Activated naive CD8-positive, alpha-beta T cell treated with anti-CD3 and anti-CD28 coated beads, Interleukin-2, amount 10 ng/mL, durations not matched to agents 7 days and 5 days (primary cell): ENCODE measurements at regions not wholly inside any gene's neighbourhood (a gene's known extent, or its start where the extent isn't known, plus 50 kb on each side); places are given as distances from the start of the nearest gene placed in this dataset.

Experiments used
- ATAC-seq: fragments of 150-1000 bp; cut with Tn5 transposase; one replicate; pipeline ENCODE4 v1.10.0; 2021; ENCODE audit warnings: low read depth, moderate library complexity
- POLR2A ChIA-PET: fragments of 350-600 bp; sonication (Branson Sonifier 250); formaldehyde crosslinking; loops from one replicate; lab custom pipeline; 2021; ENCODE audit warnings: antibody characterized with exemption; lab: Charles Lee
- DNase-seq: peaks from one replicate; pipeline ENCODE4 v3.0.0; 2021
- H3K27ac Mint-ChIP-seq: one replicate; pipeline ENCODE4 v1.8.0; 2022; ENCODE audit warnings: mild to moderate bottlenecking, mixed read lengths
- H3K27me3 Mint-ChIP-seq: one replicate; pipeline ENCODE4 v1.8.0; 2022; ENCODE audit warnings: mild to moderate bottlenecking, moderate library complexity, mixed read lengths
- H3K36me3 Mint-ChIP-seq: one replicate; pipeline ENCODE4 v1.8.0; 2021; ENCODE audit warnings: mild to moderate bottlenecking, mixed read lengths
- H3K4me1 Mint-ChIP-seq: one replicate; pipeline ENCODE4 v1.8.0; 2021; ENCODE audit warnings: mixed read lengths
- H3K4me3 Mint-ChIP-seq: one replicate; pipeline ENCODE4 v1.8.0; 2022; ENCODE audit warnings: mild to moderate bottlenecking, moderate library complexity, mixed read lengths
- H3K9me3 Mint-ChIP-seq: one replicate; pipeline ENCODE4 v1.8.0; 2021; ENCODE audit warnings: mixed read lengths

DNA sequence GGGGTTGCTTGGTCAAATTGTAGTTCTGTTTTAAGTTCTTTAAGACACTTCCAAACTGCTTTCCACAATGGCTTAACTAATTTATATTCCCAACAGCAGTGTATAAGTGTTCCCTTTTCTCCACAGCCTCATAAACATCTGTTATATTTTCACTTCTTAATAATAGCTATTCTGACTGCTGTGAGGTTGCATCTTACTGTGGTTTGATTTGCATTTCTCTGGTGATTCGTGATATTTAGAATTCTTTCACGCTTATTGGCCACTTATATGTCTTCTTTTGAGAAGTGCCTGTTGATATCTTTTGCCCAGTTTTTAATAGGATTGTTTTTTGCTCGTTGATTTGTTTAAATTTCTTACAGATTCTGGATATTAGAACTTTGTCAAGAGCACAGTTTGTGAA, 278.6 kb upstream of the ITM2A start:
- POLR2A ChIA-PET = no interaction called here
- no peaks in the 10 kb centered on the region for H3K9me3 Mint-ChIP-seq
- no peaks in the 10 kb centered on the region for H3K36me3 Mint-ChIP-seq
- no peaks in the 10 kb centered on the region for H3K27me3 Mint-ChIP-seq
- no peak for DNase-seq
- no peak overlapping the region for H3K4me3 Mint-ChIP-seq
- no peak for ATAC-seq
- no peaks in the 10 kb centered on the region for H3K4me1 Mint-ChIP-seq
- H3K27ac Mint-ChIP-seq = no peak overlapping the region

DNA sequence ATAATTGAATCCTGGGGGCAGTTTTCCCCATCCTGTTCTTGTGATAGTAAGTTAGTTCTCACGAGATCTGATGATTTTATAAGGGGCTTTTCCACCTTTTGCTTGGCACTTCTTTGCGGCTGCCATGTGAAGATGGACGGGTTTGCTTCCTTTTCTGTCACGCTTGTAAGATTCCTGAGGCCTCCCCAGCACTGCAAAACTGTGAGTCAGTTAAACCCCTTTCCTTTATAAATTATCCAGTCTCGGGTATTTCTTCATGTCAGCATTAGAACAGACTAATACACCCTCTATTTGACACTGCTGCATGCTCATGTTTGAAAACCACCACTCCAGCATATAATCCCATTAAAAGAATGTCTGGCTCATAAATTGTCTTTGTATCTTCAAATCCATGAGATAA, 264.4 kb upstream of the ITM2A start:
- H3K4me3 Mint-ChIP-seq = no peak overlapping the region
- POLR2A ChIA-PET = interaction anchor here (0.6 kb wide), 1 partner anchor 702 kb away, joined by 5 read pairs; no protein-coding TSS in a partner anchor
- no peaks in the 10 kb centered on the region for H3K36me3 Mint-ChIP-seq
- H3K27ac Mint-ChIP-seq = no peak overlapping the region
- ATAC-seq (no peak), DNase-seq (no peak)
- no peaks in the 10 kb centered on the region for H3K9me3 Mint-ChIP-seq
- H3K4me1 Mint-ChIP-seq = no peaks in the 10 kb centered on the region
- no peaks in the 10 kb centered on the region for H3K27me3 Mint-ChIP-seq

DNA sequence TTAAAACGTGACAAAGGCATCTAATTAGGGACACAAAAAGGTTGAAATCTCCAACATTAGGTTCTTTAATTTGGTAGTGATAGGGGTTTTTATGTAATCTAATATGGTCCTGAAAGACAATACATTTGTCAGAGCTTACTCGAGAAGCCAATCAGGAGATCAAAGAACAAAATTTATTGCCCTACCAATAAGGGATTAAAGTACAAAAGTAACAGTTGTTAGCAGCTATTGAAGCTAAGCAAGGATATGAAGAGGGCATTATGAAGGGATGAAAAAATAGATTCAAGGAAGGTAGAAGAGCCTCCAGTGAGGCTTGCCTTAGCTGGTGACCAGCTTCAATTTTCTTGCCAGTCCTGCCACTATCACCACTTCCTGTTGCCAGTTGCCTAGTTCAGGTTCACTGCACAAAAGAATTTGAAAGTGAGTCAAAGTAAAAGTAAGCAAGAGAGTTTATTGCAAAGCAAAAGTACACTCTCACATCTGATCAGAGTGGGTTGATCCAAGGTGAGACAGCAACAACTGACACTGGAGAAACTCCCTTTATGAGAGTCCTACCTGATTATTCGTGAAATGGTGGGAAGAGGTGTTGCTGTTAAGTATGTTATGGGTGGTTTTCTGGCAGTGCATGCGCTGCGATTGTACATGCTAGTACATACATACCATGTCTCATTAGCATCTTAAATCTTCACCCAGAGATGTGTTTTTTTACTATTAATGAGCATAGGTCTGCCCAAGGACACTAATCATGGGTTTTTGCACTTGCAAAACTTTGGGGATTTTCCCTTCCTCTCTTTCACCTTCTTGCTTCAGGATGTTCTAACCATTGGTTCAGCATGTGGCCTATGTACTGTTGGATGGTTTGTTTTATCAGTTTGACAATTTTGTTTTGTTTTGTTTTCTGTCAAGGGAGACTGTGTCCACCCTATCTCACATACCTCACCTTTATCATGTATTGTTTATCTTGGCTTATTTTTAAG, 263.2 kb upstream of the ITM2A start:
- DNase-seq = no peak
- H3K4me1 Mint-ChIP-seq = no peaks in the 10 kb centered on the region
- H3K36me3 Mint-ChIP-seq = no peaks in the 10 kb centered on the region
- no peak overlapping the region for H3K27ac Mint-ChIP-seq
- no peaks in the 10 kb centered on the region for H3K27me3 Mint-ChIP-seq
- no peak overlapping the region for H3K4me3 Mint-ChIP-seq
- no peaks in the 10 kb centered on the region for H3K9me3 Mint-ChIP-seq
- no peak for ATAC-seq
- POLR2A ChIA-PET = no interaction called here

- DNase-seq (no peak), ATAC-seq (no peak)
- H3K36me3 Mint-ChIP-seq = no peaks in the 10 kb centered on the region
- POLR2A ChIA-PET = no interaction called here
- no peaks in the 10 kb centered on the region for H3K27me3 Mint-ChIP-seq
- no peaks in the 10 kb centered on the region for H3K4me1 Mint-ChIP-seq
- H3K9me3 Mint-ChIP-seq = no peaks in the 10 kb centered on the region
- H3K27ac Mint-ChIP-seq = no peak overlapping the region
- H3K4me3 Mint-ChIP-seq = no peak overlapping the region
Measured at GRCh38 chrX:79623098-79623762, 256.1 kb upstream of the ITM2A start.

- no peaks in the 10 kb centered on the region for H3K36me3 Mint-ChIP-seq
- H3K27me3 Mint-ChIP-seq = no peaks in the 10 kb centered on the region
- ATAC-seq (no peak), DNase-seq (no peak)
- H3K27ac Mint-ChIP-seq = no peak overlapping the region
- POLR2A ChIA-PET = no interaction called here
- no peaks in the 10 kb centered on the region for H3K9me3 Mint-ChIP-seq
- H3K4me1 Mint-ChIP-seq = no peaks in the 10 kb centered on the region
- H3K4me3 Mint-ChIP-seq = no peak overlapping the region
Measured at GRCh38 chrX:79618280-79618679, 251.1 kb upstream of the ITM2A start.

GRCh38 chrX:79604364-79604763, 237.2 kb upstream of the ITM2A start:
- Mint-ChIP-seq H3K4me1 (no peaks in the 10 kb centered on the region), H3K4me3 (no peak overlapping the region), H3K27ac (no peak overlapping the region), H3K9me3 (no peaks in the 10 kb centered on the region), H3K36me3 (no peaks in the 10 kb centered on the region), H3K27me3 (no peaks in the 10 kb centered on the region)
- DNase-seq = no peak
- ATAC-seq = no peak
- POLR2A ChIA-PET = no interaction called here

- Mint-ChIP-seq H3K27ac (no peak overlapping the region), H3K4me3 (no peak overlapping the region), H3K9me3 (no peaks in the 10 kb centered on the region), H3K36me3 (no peaks in the 10 kb centered on the region), H3K27me3 (no peaks in the 10 kb centered on the region), H3K4me1 (no peaks in the 10 kb centered on the region)
- DNase-seq = no peak
- no peak for ATAC-seq
- POLR2A ChIA-PET = no interaction called here
Measured at GRCh38 chrX:79601341-79602131, 234.4 kb upstream of the ITM2A start.

GRCh38 chrX:79592259-79592658, 225.1 kb upstream of the ITM2A start:
- Mint-ChIP-seq H3K4me1 (no peaks in the 10 kb centered on the region), H3K4me3 (no peak overlapping the region), H3K27ac (no peak overlapping the region), H3K36me3 (no peaks in the 10 kb centered on the region), H3K9me3 (no peaks in the 10 kb centered on the region), H3K27me3 (no peaks in the 10 kb centered on the region)
- ATAC-seq = no peak
- POLR2A ChIA-PET = no interaction called here
- DNase-seq = no peak

GRCh38 chrX:79588233-79588632, 221.1 kb upstream of the ITM2A start:
- Mint-ChIP-seq H3K36me3 (no peaks in the 10 kb centered on the region), H3K4me1 (no peaks in the 10 kb centered on the region)

DNA sequence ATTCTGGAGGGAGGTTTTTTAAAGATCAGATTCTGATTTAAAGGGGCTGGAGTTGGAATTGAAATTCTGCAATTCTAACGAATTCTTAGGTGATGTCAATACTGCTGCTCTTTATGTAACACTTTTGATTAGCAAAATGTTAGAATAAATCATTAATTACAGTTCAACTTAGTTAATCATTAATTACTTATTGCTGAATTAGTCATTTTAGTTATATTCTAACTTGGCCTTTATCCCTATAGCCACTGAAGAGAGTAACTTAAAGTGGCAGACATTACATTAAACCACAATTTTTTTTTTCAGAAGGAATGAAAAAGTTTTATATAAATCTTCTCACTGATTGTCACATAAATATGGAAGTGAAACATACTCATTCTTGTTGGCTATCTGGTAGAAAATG, 206.6 kb upstream of the ITM2A start:
- no peak for ATAC-seq
- no peaks in the 10 kb centered on the region for H3K9me3 Mint-ChIP-seq
- POLR2A ChIA-PET = no interaction called here
- H3K27ac Mint-ChIP-seq = no peak overlapping the region
- DNase-seq = no peak
- no peak overlapping the region for H3K4me3 Mint-ChIP-seq
- H3K27me3 Mint-ChIP-seq = no peaks in the 10 kb centered on the region
- H3K36me3 Mint-ChIP-seq = no peaks in the 10 kb centered on the region
- no peaks in the 10 kb centered on the region for H3K4me1 Mint-ChIP-seq

More at GRCh38 chrX:79588233-79588632, 221.1 kb upstream of the ITM2A start:
- ATAC-seq = no peak
- POLR2A ChIA-PET = no interaction called here
- H3K9me3 Mint-ChIP-seq = peaks cover 3% of the 10 kb centered on the region
- no peaks in the 10 kb centered on the region for H3K27me3 Mint-ChIP-seq
- no peak overlapping the region for H3K27ac Mint-ChIP-seq
- no peak for DNase-seq
- H3K4me3 Mint-ChIP-seq = no peak overlapping the region

DNA sequence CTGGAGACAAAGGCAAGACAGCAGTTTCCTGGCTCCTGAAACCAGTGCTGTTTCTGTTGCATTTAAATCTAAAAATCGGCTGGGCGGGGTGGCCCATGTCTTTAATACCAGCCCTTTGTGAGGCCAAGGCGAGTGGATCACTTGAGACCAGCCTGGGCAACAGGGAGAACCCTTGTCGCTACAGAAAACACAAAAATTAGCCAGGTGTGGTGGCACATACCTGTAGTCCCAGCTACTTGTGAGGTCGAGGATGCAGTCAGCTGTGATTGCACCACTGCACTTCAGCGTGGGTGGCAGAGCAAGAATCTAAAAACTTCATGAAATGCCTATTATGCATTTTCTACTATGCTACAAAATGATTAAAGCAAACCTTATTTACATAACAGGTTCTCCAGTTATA, 205.4 kb upstream of the ITM2A start:
- H3K36me3 Mint-ChIP-seq = no peaks in the 10 kb centered on the region
- POLR2A ChIA-PET = no interaction called here
- H3K4me1 Mint-ChIP-seq = no peaks in the 10 kb centered on the region
- no peak overlapping the region for H3K27ac Mint-ChIP-seq
- no peaks in the 10 kb centered on the region for H3K9me3 Mint-ChIP-seq
- ATAC-seq (no peak), DNase-seq (no peak)
- H3K27me3 Mint-ChIP-seq = no peaks in the 10 kb centered on the region
- H3K4me3 Mint-ChIP-seq = no peak overlapping the region

DNA sequence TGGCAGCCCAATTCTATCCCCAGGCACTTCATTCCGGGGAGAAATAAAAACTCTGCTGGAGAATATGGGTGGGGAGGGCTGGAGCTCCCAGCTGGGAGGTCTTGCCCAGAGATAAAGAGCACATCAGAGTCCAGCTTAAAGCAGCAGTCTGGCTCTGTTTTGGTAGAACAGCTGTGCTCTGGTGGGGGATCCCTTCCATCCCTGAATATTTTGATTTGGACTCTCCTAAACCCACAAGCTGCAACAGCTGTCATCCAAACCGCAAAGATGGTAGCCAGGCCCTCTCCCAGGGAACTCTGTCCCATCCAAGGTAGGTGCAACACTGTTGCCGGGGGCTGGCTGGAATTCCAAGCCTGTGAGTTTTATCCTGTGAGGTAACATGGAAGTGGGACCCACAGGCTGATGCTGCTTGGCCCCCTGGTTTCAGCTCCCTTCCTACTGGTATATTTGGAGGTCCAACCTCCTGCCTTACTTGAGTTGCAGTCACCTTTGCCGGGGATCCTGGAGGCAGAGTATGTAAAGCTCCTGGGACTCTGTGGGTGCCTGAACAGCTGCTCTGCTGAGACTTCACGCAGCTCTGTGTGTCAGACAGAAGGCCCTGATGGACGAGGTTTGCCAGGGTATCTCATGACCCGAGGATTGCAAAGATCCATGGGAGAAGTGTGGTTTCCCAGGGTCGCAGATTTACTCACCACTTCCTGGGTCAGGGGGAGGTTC, 203.5 kb upstream of the ITM2A start:
- H3K27me3 Mint-ChIP-seq = no peaks in the 10 kb centered on the region
- H3K36me3 Mint-ChIP-seq = no peaks in the 10 kb centered on the region
- POLR2A ChIA-PET = no interaction called here
- no peak overlapping the region for H3K27ac Mint-ChIP-seq
- no peak overlapping the region for H3K4me3 Mint-ChIP-seq
- H3K4me1 Mint-ChIP-seq = no peaks in the 10 kb centered on the region
- ATAC-seq = no peak
- DNase-seq = no peak
- no peaks in the 10 kb centered on the region for H3K9me3 Mint-ChIP-seq

DNA sequence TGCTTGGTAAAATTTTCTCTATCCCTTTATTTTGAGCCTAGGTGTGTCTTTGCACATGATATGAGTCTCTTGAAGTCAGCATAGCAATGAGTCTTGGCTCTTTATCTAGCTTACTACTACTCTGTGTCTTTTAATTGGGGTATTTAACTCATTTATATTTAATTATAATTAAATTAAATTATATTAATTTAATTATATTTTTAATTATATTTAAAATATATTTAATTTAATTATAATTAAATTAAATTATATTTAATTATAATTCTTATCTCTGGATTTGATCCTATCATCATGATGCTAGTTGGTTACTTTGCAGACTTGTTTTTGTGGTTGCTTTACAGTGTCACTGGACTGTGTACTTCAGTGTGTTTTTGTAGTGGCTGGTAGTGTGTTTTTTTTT, 201.2 kb upstream of the ITM2A start:
- ATAC-seq (no peak), DNase-seq (no peak)
- no peaks in the 10 kb centered on the region for H3K9me3 Mint-ChIP-seq
- H3K27ac Mint-ChIP-seq = no peak overlapping the region
- H3K4me1 Mint-ChIP-seq = no peaks in the 10 kb centered on the region
- H3K4me3 Mint-ChIP-seq = no peak overlapping the region
- H3K27me3 Mint-ChIP-seq = no peaks in the 10 kb centered on the region
- POLR2A ChIA-PET = no interaction called here
- H3K36me3 Mint-ChIP-seq = no peaks in the 10 kb centered on the region
